H1 (cell line): ENCODE measurements at regions not wholly inside any gene's neighbourhood (a gene's known extent, or its start where the extent isn't known, plus 50 kb on each side); places are given as distances from the start of the nearest gene placed in this dataset.
A peak's percentile ranks its signal among the peaks of the same experiment; 100 is the strongest.

Experiments
- CTCF ChIA-PET: fragments of 300-600 bp; sonication (Branson Sonifier 250); formaldehyde crosslinking; loops from one replicate; lab custom pipeline; 2021; ENCODE audit not compliant: partially characterized antibody; lab: Charles Lee
- POLR2A ChIA-PET: fragments of 300-600 bp; sonication (Branson Sonifier 250); formaldehyde crosslinking; loops from one replicate; lab custom pipeline; 2021; ENCODE audit warnings: inconsistent platforms; ENCODE audit not compliant: partially characterized antibody; lab: Charles Lee
- DNase-seq, 2 experiments: peaks; one replicate each; pipeline versions ENCODE4 v3.0.0 to v3.0.0-alpha.2; 2010 to 2022; ENCODE audit warnings: low spot score in 2 of 2, low read depth in 1 of 2, mixed read lengths in 1 of 2
- FAIRE-seq: peaks from 2 replicates; lab custom pipeline; 2011; peaks lifted over from hg19 to GRCh38; lab: Jason Lieb, UNC
- H2AFZ ChIP-seq: 2 replicates; pipeline ENCODE4 v1.8.1; 2012; ENCODE audit warnings: low read length, inconsistent platforms
- H2AK5ac ChIP-seq: 2 replicates; pipeline ENCODE4 v1.6.1; 2013; ENCODE audit warnings: low read depth, low read length
- H2BK120ac ChIP-seq: replicated peaks from 2 replicates; pipeline ENCODE3; 2013; ENCODE audit warnings: low read depth, low read length, inconsistent platforms
- H2BK12ac ChIP-seq: 2 replicates; pipeline ENCODE4 v1.6.1; 2013; ENCODE audit warnings: low read depth, low read length
- H2BK15ac ChIP-seq: 2 replicates; pipeline ENCODE4 v1.6.1; 2013; ENCODE audit warnings: low read length
- H2BK20ac ChIP-seq: 2 replicates; pipeline ENCODE4 v1.6.1; 2013; ENCODE audit warnings: low read length
- H2BK5ac ChIP-seq: 2 replicates; pipeline ENCODE4 v1.6.1; 2013; ENCODE audit warnings: low read depth, low read length
- H3K14ac ChIP-seq: 2 replicates; pipeline ENCODE4 v1.6.1; 2013; ENCODE audit warnings: inconsistent platforms; ENCODE audit not compliant: insufficient read length
- H3K18ac ChIP-seq: 2 replicates; pipeline ENCODE4 v1.6.1; 2013; ENCODE audit warnings: low read length; ENCODE audit errors: extremely low read depth
- H3K23ac ChIP-seq: 2 replicates; pipeline ENCODE4 v1.6.1; 2013; ENCODE audit warnings: inconsistent platforms; ENCODE audit not compliant: insufficient read length
- H3K23me2 ChIP-seq: 2 replicates; pipeline ENCODE4 v1.6.1; 2013; ENCODE audit warnings: low read depth, low read length
- H3K27ac ChIP-seq: 2 replicates; pipeline ENCODE4 v1.6.1; 2011; ENCODE audit warnings: low read depth, low read length, inconsistent platforms
- H3K27me3 ChIP-seq, 4 experiments: replicated peaks in 1 of 4; 1 replicate in 1 of 4; 2 replicates in 3 of 4; pipeline versions ENCODE4 v1.6.1 to v1.8.1; 2011 to 2013; ENCODE audit warnings: low read length in 3 of 4, mild to moderate bottlenecking in 3 of 4, inconsistent platforms in 2 of 4, mixed read lengths in 2 of 4, moderate library complexity in 1 of 4; ENCODE audit not compliant: control insufficient read depth in 3 of 4, insufficient read depth in 3 of 4; ENCODE audit errors: extremely low read depth in 1 of 4
- H3K36me3 ChIP-seq, 4 experiments: 2 replicates each; pipeline versions ENCODE4 v1.6.1 to v1.8.1; 2011 to 2013; ENCODE audit warnings: mild to moderate bottlenecking in 4 of 4, low read length in 3 of 4, moderate library complexity in 2 of 4, control low read depth in 1 of 4, inconsistent platforms in 1 of 4; ENCODE audit not compliant: insufficient read depth in 4 of 4, control insufficient read depth in 2 of 4
- H3K4ac ChIP-seq: replicated peaks from 2 replicates; pipeline ENCODE3; 2013; ENCODE audit warnings: low read length, low read depth, mixed read lengths, inconsistent platforms; ENCODE audit not compliant: insufficient read length
- H3K4me1 ChIP-seq, 4 experiments: replicated peaks in 1 of 4; 1 replicate in 1 of 4; 2 replicates in 3 of 4; pipeline versions ENCODE4 v1.6.1 to v1.8.1; 2011 to 2013; ENCODE audit warnings: low read length in 3 of 4, inconsistent platforms in 2 of 4, mixed read lengths in 1 of 4; ENCODE audit not compliant: insufficient read depth in 4 of 4, control insufficient read depth in 3 of 4
- H3K4me2 ChIP-seq, 2 experiments: 2 replicates each; pipeline versions ENCODE4 v1.6.1 to v1.8.1; 2011 to 2013; ENCODE audit warnings: low read depth in 2 of 2, low read length in 2 of 2, control low read depth in 1 of 2, inconsistent platforms in 1 of 2, mild to moderate bottlenecking in 1 of 2; ENCODE audit not compliant: insufficient read depth in 1 of 2
- H3K4me3 ChIP-seq, 4 experiments: fragments of 200-600, 300-600 bp in 1 of 4; sonication (generic), shearing (Covaris generic), sonication (Bioruptor Twin) in 1 of 4; 2 replicates each; pipeline versions ENCODE4 v1.5.1 to v1.8.1; 2011 to 2016; ENCODE audit warnings: low read length in 4 of 4, low read depth in 3 of 4, control low read depth in 2 of 4, inconsistent platforms in 2 of 4, mild to moderate bottlenecking in 2 of 4, mixed read lengths in 1 of 4, moderate library complexity in 1 of 4; ENCODE audit not compliant: insufficient read depth in 2 of 4; ENCODE audit errors: extremely low read depth in 1 of 4
- H3K56ac ChIP-seq: replicated peaks from 2 replicates; pipeline ENCODE3; 2013; ENCODE audit warnings: low read depth, mild to moderate bottlenecking, mixed read lengths, low read length, inconsistent platforms; ENCODE audit not compliant: insufficient read length
- H3K79me1 ChIP-seq: 2 replicates; pipeline ENCODE4 v1.6.1; 2013; ENCODE audit warnings: low read depth, low read length, control low read depth
- H3K79me2 ChIP-seq, 2 experiments: 2 replicates each; pipeline versions ENCODE4 v1.6.1 to v1.8.1; 2012 to 2013; ENCODE audit warnings: low read length in 2 of 2, mild to moderate bottlenecking in 2 of 2, inconsistent platforms in 1 of 2; ENCODE audit not compliant: insufficient read depth in 2 of 2, control insufficient read depth in 1 of 2
- H3K9ac ChIP-seq, 4 experiments: replicated peaks in 1 of 4; 1 replicate in 1 of 4; 2 replicates in 3 of 4; pipeline versions ENCODE4 v1.6.1 to v1.8.1; 2011 to 2013; ENCODE audit warnings: low read depth in 3 of 4, low read length in 3 of 4, control low read depth in 2 of 4, mild to moderate bottlenecking in 2 of 4, moderate library complexity in 2 of 4, inconsistent platforms in 1 of 4; ENCODE audit errors: extremely low read depth in 1 of 4
- H3K9me3 ChIP-seq, 2 experiments: 2 replicates each; pipeline versions ENCODE4 v1.6.1 to v1.8.1; 2012 to 2013; ENCODE audit warnings: mild to moderate bottlenecking in 2 of 2, moderate library complexity in 2 of 2, control low read depth in 1 of 2, inconsistent platforms in 1 of 2, low read depth in 1 of 2, low read length in 1 of 2, mixed read lengths in 1 of 2; ENCODE audit not compliant: insufficient read depth in 2 of 2
- H4K20me1 ChIP-seq, 2 experiments: replicated peaks in 1 of 2; 2 replicates each; pipeline versions ENCODE3 to v1.8.1; 2011 to 2013; ENCODE audit warnings: inconsistent platforms in 2 of 2, low read length in 2 of 2, mild to moderate bottlenecking in 1 of 2; ENCODE audit not compliant: insufficient read depth in 2 of 2, control insufficient read depth in 1 of 2
- H4K5ac ChIP-seq: 2 replicates; pipeline ENCODE4 v1.6.1; 2013; ENCODE audit warnings: low read length, low read depth, mixed read lengths, inconsistent platforms; ENCODE audit not compliant: insufficient read length
- H4K8ac ChIP-seq: 2 replicates; pipeline ENCODE4 v1.8.0; 2013; ENCODE audit warnings: mild to moderate bottlenecking, moderate library complexity, low read length, inconsistent platforms; ENCODE audit not compliant: insufficient read depth; ENCODE audit errors: extremely low read depth
- H4K91ac ChIP-seq: replicated peaks from 2 replicates; pipeline ENCODE3; 2013; ENCODE audit warnings: low read length, mixed read lengths, inconsistent platforms; ENCODE audit not compliant: insufficient read length
- BCL11A ChIP-seq, 2 experiments: IDR thresholded peaks; one replicate each; pipeline ENCODE4 v1.6.1; 2011; ENCODE audit warnings: low read depth in 2 of 2, low read length in 2 of 2, mild to moderate bottlenecking in 2 of 2
- CBX8 ChIP-seq: fragments of 300-800, 300-1000 bp; sonication (generic); IDR thresholded peaks from 2 replicates; pipeline ENCODE4 v1.7.1; 2016; ENCODE audit warnings: low read depth, low read length, borderline replicate concordance
- CTBP2 ChIP-seq: IDR thresholded peaks from 2 replicates; pipeline ENCODE4 v1.7.0; 2011; ENCODE audit warnings: borderline replicate concordance, mild to moderate bottlenecking, moderate library complexity, mixed read lengths, low read length; ENCODE audit not compliant: insufficient read depth, insufficient read length
- E2F6 ChIP-seq: IDR thresholded peaks from 2 replicates; pipeline ENCODE4 v1.6.1; 2012; ENCODE audit warnings: inconsistent platforms
- FOSL1 ChIP-seq: IDR thresholded peaks from 2 replicates; pipeline ENCODE4 v1.6.1; 2011; ENCODE audit warnings: mild to moderate bottlenecking, low read depth, low read length, moderate library complexity; ENCODE audit not compliant: insufficient read depth
- GABPA ChIP-seq: IDR thresholded peaks from 2 replicates; pipeline ENCODE4 v1.6.1; 2011; ENCODE audit warnings: mild to moderate bottlenecking, low read length, moderate library complexity, borderline replicate concordance; ENCODE audit not compliant: insufficient read depth
- KDM4A ChIP-seq: IDR thresholded peaks from one replicate; pipeline ENCODE4 v1.7.1; 2012; ENCODE audit warnings: low read depth, mild to moderate bottlenecking, moderate library complexity, low read length, inconsistent platforms; ENCODE audit not compliant: severe bottlenecking
- MAFK ChIP-seq: IDR thresholded peaks from 2 replicates; pipeline ENCODE4 v1.6.1; 2012; ENCODE audit warnings: low read depth, mild to moderate bottlenecking, improper control_type of control experiment, low read length
- POLR2AphosphoS5 ChIP-seq: IDR thresholded peaks from 2 replicates; pipeline ENCODE4 v1.6.1; 2011; ENCODE audit warnings: low read depth, low read length
- RBBP5 ChIP-seq: IDR thresholded peaks from 2 replicates; pipeline ENCODE4 v1.7.1; 2012; ENCODE audit warnings: low read depth, mild to moderate bottlenecking, inconsistent platforms, low read length, moderate library complexity, borderline replicate concordance
- SIRT6 ChIP-seq: IDR thresholded peaks from one replicate; pipeline ENCODE4 v1.7.1; 2012; ENCODE audit warnings: low read length, inconsistent platforms
- SP1 ChIP-seq: IDR thresholded peaks from 2 replicates; pipeline ENCODE4 v1.6.1; 2011; ENCODE audit warnings: low read depth, low read length
- SP2 ChIP-seq: IDR thresholded peaks from 2 replicates; pipeline ENCODE4 v1.6.1; 2012; ENCODE audit warnings: mild to moderate bottlenecking, low read length, inconsistent platforms
- TBP ChIP-seq: IDR thresholded peaks from 2 replicates; pipeline ENCODE4 v1.6.1; 2011; ENCODE audit warnings: low read depth, low read length, improper control_type of control experiment
- TEAD4 ChIP-seq: IDR thresholded peaks from 2 replicates; pipeline ENCODE4 v1.6.1; 2012; ENCODE audit warnings: low read depth, low read length, inconsistent platforms, mixed read lengths
- WGBS, 2 experiments: shearing (Covaris generic) in 1 of 2; methylation state at CpG; one replicate each; pipeline versions ENCODE4 v1.1.6 to v1.1.7; 2013 to 2015; ENCODE audit warnings: low lambda C conversion rate in 2 of 2, mixed read lengths in 2 of 2, inconsistent platforms in 1 of 2, low coverage in 1 of 2, missing lambda C conversion rate in 1 of 2; ENCODE audit not compliant: insufficient replicate concordance in 2 of 2, insufficient coverage in 1 of 2, insufficient read length in 1 of 2; ENCODE audit errors: extremely low coverage in 1 of 2, missing lambda C conversion rate in 1 of 2; 5-methylcytosine and 5-hydroxymethylcytosine counted together

- no peak overlapping the region for H2AK5ac ChIP-seq
- H4K20me1 ChIP-seq = peaks cover 0 to 3% of the 10 kb centered on the region in 2 experiments
- H4K91ac ChIP-seq = no peak overlapping the region
- FAIRE-seq = no peak
- no peak overlapping the region for H3K4me3 ChIP-seq
- no peaks in the 10 kb centered on the region for H3K79me1 ChIP-seq
- H3K79me2 ChIP-seq = no peaks in the 10 kb centered on the region
- no peaks in the 10 kb centered on the region for H3K36me3 ChIP-seq
- H2BK120ac ChIP-seq = no peak overlapping the region
- 0 out of 2 replicates have a peak overlapping the region, but pooled peaks have one; percentile 19 for H4K8ac ChIP-seq
- ChIA-PET CTCF (interaction anchor here (1.1 kb wide), 1 partner anchor 20 kb away, joined by 3 read pairs; no protein-coding TSS in a partner anchor), POLR2A (no interaction called here)
- no peak overlapping the region for H2BK15ac ChIP-seq
- H3K27me3 ChIP-seq = no peaks in the 10 kb centered on the region
- no peak overlapping the region for H3K4me2 ChIP-seq
- no peak overlapping the region for H3K27ac ChIP-seq
- WGBS, 2 experiments = 92% methylated on average over 11 of the region's 11 CpGs; no CpG with 5 or more reads in 1 of the 2 experiments
- H2BK12ac ChIP-seq = 0 out of 2 replicates have a peak overlapping the region, but pooled peaks have one; percentile 33
- no peak overlapping the region for H2BK20ac ChIP-seq
- H4K5ac ChIP-seq = no peak overlapping the region
- no peaks in the 10 kb centered on the region for H3K9me3 ChIP-seq
- no peak overlapping the region for H3K9ac ChIP-seq
- H3K23me2 ChIP-seq = 0 out of 2 replicates have a peak, but pooled peaks cover 3% of the 10 kb centered on the region
- H3K23ac ChIP-seq = no peak overlapping the region
- no peak overlapping the region for H3K14ac ChIP-seq
- DNase-seq = no peak
- H2AFZ ChIP-seq = no peak overlapping the region
- no peak overlapping the region for H3K4ac ChIP-seq
- no peak overlapping the region for H3K56ac ChIP-seq
- no peak overlapping the region for H2BK5ac ChIP-seq
- no peak overlapping the region for H3K18ac ChIP-seq
- no peaks in the 10 kb centered on the region for H3K4me1 ChIP-seq
- no peak for TF ChIP-seq GABPA
- no peak for TF ChIP-seq FOSL1
- no peak for TF ChIP-seq SIRT6
- no peak for TF ChIP-seq SP1
- TF ChIP-seq KDM4A = no peak
- TF ChIP-seq POLR2AphosphoS5 = no peak
- TF ChIP-seq CTBP2 = no peak
- TF ChIP-seq CBX8 = no peak
- no peak for TF ChIP-seq RBBP5
- no peak for TF ChIP-seq E2F6
- no peak for TF ChIP-seq TEAD4
- TF ChIP-seq SP2 = no peak
- TF ChIP-seq MAFK = no peak
- no peak for TF ChIP-seq BCL11A (IDR thresholded peaks at IDR 0.05; ENCODE audit: low read depth in 2 of 2, low read length in 2 of 2)
- no peak for TF ChIP-seq TBP
Measured at GRCh38 chr17:79279320-79279719, 204.7 kb downstream of the ENGASE start.
